ENCODE measurements at regions not wholly inside any gene's neighbourhood (a gene's known extent, or its start where the extent isn't known, plus 50 kb on each side); places are given as distances from the start of the nearest gene placed in this dataset.

DNA sequence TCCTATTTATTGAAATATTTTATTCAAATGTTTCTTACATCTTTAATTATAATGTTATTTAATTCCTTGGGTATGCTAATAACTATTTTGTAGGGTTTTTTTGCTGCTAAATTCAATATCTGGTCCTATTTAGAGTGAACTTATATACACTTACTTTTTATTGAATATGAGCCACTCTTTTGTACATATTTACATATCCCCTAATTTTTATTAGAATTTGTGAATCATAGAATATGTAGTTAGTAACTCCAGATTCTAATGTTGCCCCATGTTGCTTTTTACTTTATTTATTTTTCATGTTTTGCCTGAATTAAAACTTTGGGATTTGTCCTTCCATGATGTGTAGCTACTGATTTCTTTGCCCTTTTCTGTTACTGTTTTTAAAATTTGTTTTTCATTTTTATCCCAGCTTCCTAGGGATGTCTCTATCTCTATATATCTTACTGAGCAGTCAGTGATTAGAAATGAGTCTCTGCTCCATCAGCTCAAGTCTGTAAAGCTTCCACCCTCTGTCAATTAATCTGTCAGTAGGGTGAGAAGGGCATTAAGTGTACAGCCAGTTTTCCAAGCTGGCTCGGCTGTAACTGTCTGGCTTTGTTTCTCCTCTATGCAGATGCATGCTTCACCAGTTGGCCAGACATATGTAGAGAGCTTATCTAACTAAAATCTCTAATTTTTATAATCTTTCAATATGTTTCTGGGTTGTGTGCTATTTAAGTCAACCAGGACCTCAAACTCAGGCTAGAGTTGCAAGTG lies 256.9 kb downstream of the CDH19 start:
- DNase-seq, result no peak
- H3K4me1 ChIP-seq, result no peaks in the 10 kb centered on the region
- no peak overlapping the region for H3K27ac ChIP-seq (replicated peaks)
- TF ChIP-seq, protein P1, sequence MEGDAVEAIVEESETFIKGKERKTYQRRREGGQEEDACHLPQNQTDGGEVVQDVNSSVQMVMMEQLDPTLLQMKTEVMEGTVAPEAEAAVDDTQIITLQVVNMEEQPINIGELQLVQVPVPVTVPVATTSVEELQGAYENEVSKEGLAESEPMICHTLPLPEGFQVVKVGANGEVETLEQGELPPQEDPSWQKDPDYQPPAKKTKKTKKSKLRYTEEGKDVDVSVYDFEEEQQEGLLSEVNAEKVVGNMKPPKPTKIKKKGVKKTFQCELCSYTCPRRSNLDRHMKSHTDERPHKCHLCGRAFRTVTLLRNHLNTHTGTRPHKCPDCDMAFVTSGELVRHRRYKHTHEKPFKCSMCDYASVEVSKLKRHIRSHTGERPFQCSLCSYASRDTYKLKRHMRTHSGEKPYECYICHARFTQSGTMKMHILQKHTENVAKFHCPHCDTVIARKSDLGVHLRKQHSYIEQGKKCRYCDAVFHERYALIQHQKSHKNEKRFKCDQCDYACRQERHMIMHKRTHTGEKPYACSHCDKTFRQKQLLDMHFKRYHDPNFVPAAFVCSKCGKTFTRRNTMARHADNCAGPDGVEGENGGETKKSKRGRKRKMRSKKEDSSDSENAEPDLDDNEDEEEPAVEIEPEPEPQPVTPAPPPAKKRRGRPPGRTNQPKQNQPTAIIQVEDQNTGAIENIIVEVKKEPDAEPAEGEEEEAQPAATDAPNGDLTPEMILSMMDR (IDR thresholded peaks at IDR 0.05; ENCODE audit: borderline replicate concordance), result no peak
- peaks cover 2% of the 10 kb centered on the region for H3K9me3 ChIP-seq (replicated peaks)
- intact Hi-C loops (cut with micrococcal nuclease), result no loop called here
- H3K4me3 ChIP-seq, result no peak overlapping the region
- no peaks in the 10 kb centered on the region for H3K27me3 ChIP-seq (ENCODE audit: low read depth)
- no peaks in the 10 kb centered on the region for H3K36me3 ChIP-seq

DNA sequence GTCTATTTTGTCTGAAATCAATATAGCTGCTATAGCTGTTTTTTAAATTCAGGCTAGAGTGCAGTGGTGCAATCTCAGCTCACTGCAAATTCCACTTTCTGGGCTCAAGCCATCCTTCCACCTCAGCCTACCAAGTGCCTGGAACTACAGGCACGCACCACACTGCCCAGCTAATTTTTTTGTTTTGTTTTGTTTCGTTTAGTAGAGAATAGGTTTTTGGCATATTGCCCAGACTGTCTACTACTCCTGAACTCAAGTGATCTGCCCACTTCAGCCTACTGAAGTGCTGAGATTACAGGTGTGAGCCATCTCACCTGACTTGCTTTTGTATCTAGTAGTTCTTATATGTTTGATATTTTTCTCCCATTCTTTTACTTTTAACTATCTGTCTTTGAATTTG lies 259.7 kb downstream of the CDH19 start:
- Histone ChIP-seq H3K9me3 (replicated peaks) (peaks cover 10% of the 10 kb centered on the region), H3K4me1 (no peaks in the 10 kb centered on the region), H3K27me3 (ENCODE audit: low read depth) (no peaks in the 10 kb centered on the region), H3K36me3 (no peaks in the 10 kb centered on the region), H3K27ac (replicated peaks) (no peak overlapping the region), H3K4me3 (no peak overlapping the region)
- TF ChIP-seq, protein P1 (IDR thresholded peaks at IDR 0.05; ENCODE audit: borderline replicate concordance), result no peak
- no peak for DNase-seq
- intact Hi-C loops (cut with micrococcal nuclease), result no loop called here

DNA sequence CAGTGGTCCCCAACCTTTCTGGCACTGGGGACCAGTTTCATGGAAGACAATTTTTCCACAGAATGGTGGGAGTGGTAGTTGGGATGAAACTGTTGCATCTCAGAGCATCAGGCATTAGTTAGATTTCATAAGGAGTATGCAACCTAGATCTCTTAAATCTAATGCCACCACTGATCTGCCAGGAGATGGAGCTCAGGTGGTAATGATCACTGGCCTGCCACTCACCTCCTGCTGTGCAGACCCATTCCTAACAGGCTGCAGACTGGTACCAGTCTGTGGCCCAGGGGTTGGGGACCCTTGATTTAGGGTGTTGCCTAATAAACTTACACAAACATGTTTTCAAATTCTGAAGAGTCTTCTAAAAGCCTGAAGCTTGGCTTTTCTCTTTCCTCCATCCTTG lies 261.3 kb downstream of the CDH19 start:
- DNase-seq, result no peak
- intact Hi-C loops (cut with micrococcal nuclease), result no loop called here
- H3K4me3 ChIP-seq, result no peak overlapping the region
- TF ChIP-seq, protein P1 (IDR thresholded peaks at IDR 0.05; ENCODE audit: borderline replicate concordance), result no peak
- H3K27me3 ChIP-seq (ENCODE audit: low read depth), result no peaks in the 10 kb centered on the region
- no peak overlapping the region for H3K27ac ChIP-seq (replicated peaks)
- H3K36me3 ChIP-seq, result no peaks in the 10 kb centered on the region
- H3K4me1 ChIP-seq, result no peaks in the 10 kb centered on the region
- peaks cover 14% of the 10 kb centered on the region for H3K9me3 ChIP-seq (replicated peaks)

DNA sequence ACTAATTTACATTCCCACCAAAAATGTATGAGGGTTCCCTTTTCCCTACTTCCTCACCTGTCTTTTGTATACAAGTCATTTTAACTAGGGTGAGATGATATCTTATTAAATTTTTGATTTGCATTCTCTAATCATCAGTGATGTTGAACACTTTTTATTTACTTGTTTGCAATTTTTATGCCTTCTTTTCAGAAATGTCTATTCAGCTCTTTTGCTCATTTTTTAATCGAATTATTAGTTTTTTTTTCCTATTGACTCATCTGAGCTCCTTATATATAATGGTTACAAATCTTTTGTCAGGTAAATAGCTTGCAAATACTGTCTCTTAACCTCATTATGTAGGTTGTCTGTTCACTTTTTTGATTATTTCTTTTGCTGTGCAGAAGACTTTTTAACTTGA lies 269.4 kb downstream of the CDH19 start:
- intact Hi-C loops (cut with micrococcal nuclease), result no loop called here
- no peak for DNase-seq
- no peak overlapping the region for H3K4me3 ChIP-seq
- no peaks in the 10 kb centered on the region for H3K27me3 ChIP-seq (ENCODE audit: low read depth)
- no peaks in the 10 kb centered on the region for H3K36me3 ChIP-seq
- TF ChIP-seq, protein P1 (IDR thresholded peaks at IDR 0.05; ENCODE audit: borderline replicate concordance), result no peak
- no peak overlapping the region for H3K27ac ChIP-seq (replicated peaks)
- no peaks in the 10 kb centered on the region for H3K4me1 ChIP-seq
- peaks cover 6% of the 10 kb centered on the region for H3K9me3 ChIP-seq (replicated peaks)

DNA sequence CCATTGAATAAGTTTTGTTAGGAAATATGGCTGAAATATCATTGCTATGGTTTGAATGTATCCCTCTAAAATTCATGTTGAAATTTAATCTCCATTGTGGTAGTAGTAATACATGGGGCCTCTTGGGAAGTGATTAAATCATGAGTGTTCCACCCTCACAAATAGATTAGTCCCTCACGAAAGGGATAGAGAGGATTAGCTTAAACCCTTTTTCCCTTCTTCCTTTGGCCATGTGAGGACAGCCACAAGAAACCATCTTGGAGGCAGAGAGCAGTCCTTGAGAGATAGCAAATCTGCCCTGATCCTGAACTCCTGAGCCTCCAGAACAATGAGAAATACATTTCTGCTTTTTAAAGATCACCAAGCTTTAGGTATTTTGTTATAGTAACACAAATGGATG lies 274.2 kb downstream of the CDH19 start:
- intact Hi-C loops (cut with micrococcal nuclease), result no loop called here
- TF ChIP-seq, protein P1 (IDR thresholded peaks at IDR 0.05; ENCODE audit: borderline replicate concordance), result no peak
- Histone ChIP-seq H3K9me3 (replicated peaks) (no peaks in the 10 kb centered on the region), H3K27ac (replicated peaks) (no peak overlapping the region), H3K4me3 (no peak overlapping the region), H3K36me3 (no peaks in the 10 kb centered on the region), H3K27me3 (ENCODE audit: low read depth) (no peaks in the 10 kb centered on the region), H3K4me1 (no peaks in the 10 kb centered on the region)
- no peak for DNase-seq
